ENCODE measurements at regions not wholly inside any gene's neighbourhood (a gene's known extent, or its start where the extent isn't known, plus 50 kb on each side); places are given as distances from the start of the nearest gene placed in this dataset.

DNA sequence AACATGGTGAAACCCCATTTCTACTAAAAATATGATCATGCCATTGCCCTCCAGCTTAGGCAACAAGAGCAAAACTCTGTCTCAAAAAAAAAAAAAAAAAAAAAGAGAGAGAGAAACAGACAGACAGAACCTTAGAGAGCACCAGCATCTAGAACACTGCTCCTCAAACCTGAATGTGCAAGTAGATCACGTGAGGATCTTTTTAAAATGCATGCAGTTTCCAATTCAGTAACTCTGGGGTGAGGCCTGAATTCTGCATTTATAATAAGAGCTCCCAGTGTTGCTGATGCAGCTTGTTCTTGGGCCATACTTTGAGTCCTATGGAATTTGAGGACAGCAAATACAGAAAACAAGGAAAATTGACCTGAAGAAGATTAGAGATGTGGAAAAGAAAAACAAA, 218.3 kb downstream of the ALDH8A1 start:
- TF ChIP-seq, protein P1, sequence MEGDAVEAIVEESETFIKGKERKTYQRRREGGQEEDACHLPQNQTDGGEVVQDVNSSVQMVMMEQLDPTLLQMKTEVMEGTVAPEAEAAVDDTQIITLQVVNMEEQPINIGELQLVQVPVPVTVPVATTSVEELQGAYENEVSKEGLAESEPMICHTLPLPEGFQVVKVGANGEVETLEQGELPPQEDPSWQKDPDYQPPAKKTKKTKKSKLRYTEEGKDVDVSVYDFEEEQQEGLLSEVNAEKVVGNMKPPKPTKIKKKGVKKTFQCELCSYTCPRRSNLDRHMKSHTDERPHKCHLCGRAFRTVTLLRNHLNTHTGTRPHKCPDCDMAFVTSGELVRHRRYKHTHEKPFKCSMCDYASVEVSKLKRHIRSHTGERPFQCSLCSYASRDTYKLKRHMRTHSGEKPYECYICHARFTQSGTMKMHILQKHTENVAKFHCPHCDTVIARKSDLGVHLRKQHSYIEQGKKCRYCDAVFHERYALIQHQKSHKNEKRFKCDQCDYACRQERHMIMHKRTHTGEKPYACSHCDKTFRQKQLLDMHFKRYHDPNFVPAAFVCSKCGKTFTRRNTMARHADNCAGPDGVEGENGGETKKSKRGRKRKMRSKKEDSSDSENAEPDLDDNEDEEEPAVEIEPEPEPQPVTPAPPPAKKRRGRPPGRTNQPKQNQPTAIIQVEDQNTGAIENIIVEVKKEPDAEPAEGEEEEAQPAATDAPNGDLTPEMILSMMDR (IDR thresholded peaks at IDR 0.05): no peak
- no peak for TF ChIP-seq POLR2A (IDR thresholded peaks at IDR 0.05)
- no peak for TF ChIP-seq EP300 (IDR thresholded peaks at IDR 0.05)
- TF ChIP-seq POLR2AphosphoS5 (IDR thresholded peaks at IDR 0.05): no peak
